ENCODE measurements at regions not wholly inside any gene's neighbourhood (a gene's known extent, or its start where the extent isn't known, plus 50 kb on each side); places are given as distances from the start of the nearest gene placed in this dataset.

- 96% methylated on average over 3 of the region's 3 CpGs for WGBS
- Histone ChIP-seq H3K9me3 (no peaks in the 10 kb centered on the region), H3K36me3 (no peaks in the 10 kb centered on the region), H3K27ac (replicated peaks in 1 of 4) (no peak overlapping the region), H3K4me3 (no peak overlapping the region), H3K27me3 (no peaks in the 10 kb centered on the region), H3K4me1 (no peaks in the 10 kb centered on the region)
- TF ChIP-seq POLR2A (IDR thresholded peaks at IDR 0.05; ENCODE audit: low read depth) (no peak), POLR2AphosphoS5 (IDR thresholded peaks at IDR 0.05) (no peak), EP300 (IDR thresholded peaks at IDR 0.05) (no peak)
- TF ChIP-seq, protein P1, sequence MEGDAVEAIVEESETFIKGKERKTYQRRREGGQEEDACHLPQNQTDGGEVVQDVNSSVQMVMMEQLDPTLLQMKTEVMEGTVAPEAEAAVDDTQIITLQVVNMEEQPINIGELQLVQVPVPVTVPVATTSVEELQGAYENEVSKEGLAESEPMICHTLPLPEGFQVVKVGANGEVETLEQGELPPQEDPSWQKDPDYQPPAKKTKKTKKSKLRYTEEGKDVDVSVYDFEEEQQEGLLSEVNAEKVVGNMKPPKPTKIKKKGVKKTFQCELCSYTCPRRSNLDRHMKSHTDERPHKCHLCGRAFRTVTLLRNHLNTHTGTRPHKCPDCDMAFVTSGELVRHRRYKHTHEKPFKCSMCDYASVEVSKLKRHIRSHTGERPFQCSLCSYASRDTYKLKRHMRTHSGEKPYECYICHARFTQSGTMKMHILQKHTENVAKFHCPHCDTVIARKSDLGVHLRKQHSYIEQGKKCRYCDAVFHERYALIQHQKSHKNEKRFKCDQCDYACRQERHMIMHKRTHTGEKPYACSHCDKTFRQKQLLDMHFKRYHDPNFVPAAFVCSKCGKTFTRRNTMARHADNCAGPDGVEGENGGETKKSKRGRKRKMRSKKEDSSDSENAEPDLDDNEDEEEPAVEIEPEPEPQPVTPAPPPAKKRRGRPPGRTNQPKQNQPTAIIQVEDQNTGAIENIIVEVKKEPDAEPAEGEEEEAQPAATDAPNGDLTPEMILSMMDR (IDR thresholded peaks at IDR 0.05), result no peak
- intact Hi-C loops (cut with DNase I), result no loop called here
- no peak for DNase-seq (ENCODE audit: extremely low spot score)
These were observed 1037.3 kb downstream of the DIAPH3 start for GRCh38 chr13:59126474-59126873.

- no peak for TF ChIP-seq EP300 (IDR thresholded peaks at IDR 0.05)
- TF ChIP-seq, protein P1 (IDR thresholded peaks at IDR 0.05), result no peak
- no peak for TF ChIP-seq POLR2AphosphoS5 (IDR thresholded peaks at IDR 0.05)
- TF ChIP-seq POLR2A (IDR thresholded peaks at IDR 0.05; ENCODE audit: low read depth), result no peak
- 88% methylated on average over 3 of the region's 3 CpGs for WGBS
- Histone ChIP-seq H3K4me3 (no peak overlapping the region), H3K4me1 (no peaks in the 10 kb centered on the region), H3K36me3 (no peaks in the 10 kb centered on the region), H3K27ac (replicated peaks in 1 of 4) (no peak overlapping the region), H3K27me3 (no peaks in the 10 kb centered on the region), H3K9me3 (no peaks in the 10 kb centered on the region)
- DNase-seq (ENCODE audit: extremely low spot score), result no peak
- intact Hi-C loops (cut with DNase I), result no loop called here
These were observed 1029.8 kb downstream of the DIAPH3 start for GRCh38 chr13:59133903-59134302.

GRCh38 chr13:59144700-59145099 lies 1019.0 kb downstream of the DIAPH3 start:
- H3K4me1 ChIP-seq, result no peaks in the 10 kb centered on the region
- no peaks in the 10 kb centered on the region for H3K9me3 ChIP-seq
- intact Hi-C loops (cut with DNase I), result no loop called here
- H3K27ac ChIP-seq (replicated peaks in 1 of 4), result no peak overlapping the region
- no peak overlapping the region for H3K4me3 ChIP-seq
- H3K36me3 ChIP-seq, result no peaks in the 10 kb centered on the region
- 74% methylated on average over 1 of the region's 1 CpG for WGBS
- H3K27me3 ChIP-seq, result no peaks in the 10 kb centered on the region
- TF ChIP-seq EP300 (IDR thresholded peaks at IDR 0.05) (no peak), POLR2A (IDR thresholded peaks at IDR 0.05; ENCODE audit: low read depth) (no peak), POLR2AphosphoS5 (IDR thresholded peaks at IDR 0.05) (no peak)
- TF ChIP-seq, protein P1 (IDR thresholded peaks at IDR 0.05), result no peak
- no peak for DNase-seq (ENCODE audit: extremely low spot score)

DNA sequence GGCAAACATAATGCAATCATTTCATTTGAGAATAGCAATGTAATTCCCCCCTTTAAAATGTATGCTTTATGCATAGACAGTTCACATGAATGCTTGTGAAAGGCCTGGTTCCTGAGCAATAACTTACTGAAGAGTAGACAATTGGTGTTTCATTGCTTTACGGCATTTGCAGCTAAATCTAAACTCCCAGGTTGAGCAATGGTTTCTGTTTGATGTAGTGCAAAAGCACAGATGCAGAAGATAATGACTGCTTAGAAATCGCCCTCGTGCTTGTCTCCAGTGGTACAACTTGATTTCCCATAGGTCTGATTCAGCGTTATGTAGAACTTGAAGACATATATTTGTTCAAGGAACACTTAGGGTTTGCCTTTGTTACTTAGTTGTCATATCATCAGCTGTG lies 1018.3 kb downstream of the DIAPH3 start:
- Histone ChIP-seq H3K9me3 (no peaks in the 10 kb centered on the region), H3K27ac (replicated peaks in 1 of 4) (no peak overlapping the region), H3K36me3 (no peaks in the 10 kb centered on the region), H3K27me3 (no peaks in the 10 kb centered on the region), H3K4me3 (no peak overlapping the region), H3K4me1 (no peaks in the 10 kb centered on the region)
- intact Hi-C loops (cut with DNase I), result no loop called here
- no peak for DNase-seq (ENCODE audit: extremely low spot score)
- no peak for TF ChIP-seq POLR2AphosphoS5 (IDR thresholded peaks at IDR 0.05)
- WGBS, result 95% methylated on average over 4 of the region's 4 CpGs

GRCh38 chr13:59157181-59157580 lies 1006.5 kb downstream of the DIAPH3 start:
- intact Hi-C loops (cut with DNase I), result no loop called here
- H3K27me3 ChIP-seq, result no peaks in the 10 kb centered on the region
- no peak for DNase-seq (ENCODE audit: extremely low spot score)
- H3K9me3 ChIP-seq, result peaks cover 0 to 3% (median 0%) of the 10 kb centered on the region in 4 donors
- no peak overlapping the region for H3K27ac ChIP-seq (replicated peaks in 1 of 4)
- no peaks in the 10 kb centered on the region for H3K36me3 ChIP-seq
- TF ChIP-seq EP300 (IDR thresholded peaks at IDR 0.05) (no peak), POLR2A (IDR thresholded peaks at IDR 0.05; ENCODE audit: low read depth) (no peak), POLR2AphosphoS5 (IDR thresholded peaks at IDR 0.05) (no peak)
- 81% methylated on average over 3 of the region's 3 CpGs for WGBS
- H3K4me1 ChIP-seq, result no peaks in the 10 kb centered on the region
- no peak overlapping the region for H3K4me3 ChIP-seq

DNA sequence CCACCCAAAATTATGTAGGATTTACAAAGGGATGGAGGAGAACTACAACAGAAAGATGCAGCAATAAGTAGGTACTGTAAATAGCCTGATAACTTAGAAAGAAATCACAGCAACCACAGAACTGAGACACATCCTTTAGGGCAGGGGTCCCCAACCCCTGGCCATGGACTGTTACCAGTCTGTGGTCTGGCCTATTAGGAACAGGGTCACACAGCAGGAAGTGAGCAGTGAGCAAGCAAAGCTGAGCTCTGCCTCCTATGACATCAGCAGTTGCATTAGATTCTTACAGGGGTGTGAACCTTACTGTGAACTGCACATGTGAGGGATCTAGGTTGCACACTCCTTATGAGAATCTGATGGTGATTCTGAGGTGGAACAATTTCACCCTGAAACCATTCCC lies 997.6 kb downstream of the DIAPH3 start:
- Histone ChIP-seq H3K9me3 (no peaks in the 10 kb centered on the region), H3K27ac (replicated peaks in 1 of 4) (no peak overlapping the region), H3K4me3 (no peak overlapping the region), H3K27me3 (no peaks in the 10 kb centered on the region), H3K36me3 (no peaks in the 10 kb centered on the region), H3K4me1 (no peaks in the 10 kb centered on the region)
- no peak for DNase-seq (ENCODE audit: extremely low spot score)
- intact Hi-C loops (cut with DNase I), result no loop called here
- TF ChIP-seq POLR2A (IDR thresholded peaks at IDR 0.05; ENCODE audit: low read depth) (no peak), EP300 (IDR thresholded peaks at IDR 0.05) (no peak), POLR2AphosphoS5 (IDR thresholded peaks at IDR 0.05) (no peak)
- TF ChIP-seq, protein P1 (IDR thresholded peaks at IDR 0.05), result no peak
